NCI-H774 (cell line): ENCODE measurements at regions not wholly inside any gene's neighbourhood (a gene's known extent, or its start where the extent isn't known, plus 50 kb on each side); places are given as distances from the start of the nearest gene placed in this dataset.
A peak's percentile ranks its signal among the peaks of the same experiment; 100 is the strongest.

ENCODE experiments used
- DNase-seq: peaks from one replicate; lab custom pipeline; 2025; lab: John Stamatoyannopoulos, UW

DNA sequence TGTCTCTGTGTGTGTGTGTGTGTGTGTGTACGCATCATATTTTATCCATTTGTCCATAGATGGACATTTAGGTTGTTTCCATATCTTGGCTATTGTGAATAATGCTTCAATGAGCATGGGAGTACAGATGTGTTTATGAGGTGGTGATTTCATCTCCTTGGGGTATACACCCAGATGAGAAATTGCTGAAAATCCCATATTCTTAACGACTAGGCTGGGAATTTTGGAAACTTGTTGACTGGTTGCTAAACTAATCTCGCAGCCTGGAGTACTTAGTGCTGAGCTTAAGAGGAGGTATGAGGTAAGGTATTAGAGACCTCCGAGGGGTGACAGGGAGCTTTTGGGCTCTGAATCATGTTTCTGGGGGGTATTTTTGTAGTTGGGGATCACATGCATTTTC lies 66.0 kb upstream of the SPRED2 start:
- DNase-seq, result no peak

DNA sequence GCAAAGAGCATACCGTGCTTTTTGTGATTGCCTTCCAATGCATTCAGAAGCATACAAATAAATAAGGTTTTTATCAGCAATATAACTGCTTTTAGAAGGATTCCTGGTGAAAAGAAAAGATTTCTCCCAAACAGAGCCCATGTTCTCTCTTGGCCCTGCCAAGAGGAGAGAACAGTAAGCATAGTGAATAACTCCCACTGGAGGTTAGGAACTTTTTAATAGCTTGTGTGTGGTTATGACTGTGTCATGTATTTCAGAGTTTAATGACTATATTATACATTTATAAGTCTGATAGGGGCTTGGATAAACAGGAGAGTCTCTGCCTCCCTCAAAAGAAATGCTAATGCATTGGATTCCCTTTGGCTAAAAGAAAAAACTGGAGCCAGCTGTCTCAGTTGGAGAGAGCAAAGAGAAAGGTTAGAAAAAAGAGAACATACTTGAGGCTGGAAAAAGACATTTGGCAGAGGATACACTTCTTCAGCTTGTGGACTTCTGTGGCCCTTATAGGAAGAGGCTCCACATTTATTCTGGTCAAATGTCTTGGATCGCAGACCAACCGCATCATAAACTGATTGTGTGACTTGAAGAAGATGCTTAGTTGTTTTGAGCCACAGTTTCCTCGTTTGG lies 63.0 kb upstream of the SPRED2 start:
- no peak for DNase-seq

DNA sequence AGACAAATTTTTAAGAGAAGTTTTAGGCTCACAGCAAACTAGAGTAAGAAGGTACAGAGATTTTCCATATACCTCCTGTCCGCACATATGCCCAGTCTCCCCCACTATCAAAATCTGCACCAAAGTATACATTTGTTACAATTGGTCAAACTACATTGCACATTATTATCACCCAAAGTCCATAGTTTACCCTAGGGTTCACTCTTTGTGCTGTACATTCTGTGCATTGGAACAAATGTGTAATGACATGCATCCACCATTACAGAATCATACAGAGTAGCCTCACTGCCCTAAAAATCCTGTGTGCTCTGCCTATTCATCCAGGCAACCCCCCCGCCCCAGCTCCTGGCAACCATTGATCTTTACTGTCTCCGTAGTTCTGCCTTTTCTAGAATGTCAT lies 61.7 kb upstream of the SPRED2 start:
- no peak for DNase-seq

DNA sequence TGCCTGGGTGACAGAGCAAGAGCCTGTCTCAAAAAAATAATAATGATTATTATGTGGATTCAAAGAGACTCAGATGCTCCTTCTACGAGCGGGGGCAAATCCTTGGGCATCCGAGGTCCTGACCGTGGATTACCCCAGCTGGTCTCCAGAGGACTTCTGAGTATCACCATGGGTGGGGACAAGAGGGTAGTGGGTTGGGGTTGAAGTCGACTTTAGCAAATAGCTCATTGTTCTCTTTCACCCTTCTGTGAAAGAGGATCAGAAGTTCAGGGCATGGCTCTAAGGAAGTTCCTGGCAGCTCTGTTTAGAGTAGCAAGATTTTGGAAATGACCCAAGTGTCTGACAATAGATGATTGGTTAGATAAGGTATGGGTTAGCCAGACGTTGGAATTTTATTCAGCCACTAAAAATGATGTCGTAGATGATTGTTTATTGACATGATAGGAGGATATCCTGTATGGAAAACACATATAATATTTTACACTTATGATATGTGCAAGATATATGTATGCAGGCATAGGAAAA lies 59.0 kb upstream of the SPRED2 start:
- DNase-seq, result no peak

DNA sequence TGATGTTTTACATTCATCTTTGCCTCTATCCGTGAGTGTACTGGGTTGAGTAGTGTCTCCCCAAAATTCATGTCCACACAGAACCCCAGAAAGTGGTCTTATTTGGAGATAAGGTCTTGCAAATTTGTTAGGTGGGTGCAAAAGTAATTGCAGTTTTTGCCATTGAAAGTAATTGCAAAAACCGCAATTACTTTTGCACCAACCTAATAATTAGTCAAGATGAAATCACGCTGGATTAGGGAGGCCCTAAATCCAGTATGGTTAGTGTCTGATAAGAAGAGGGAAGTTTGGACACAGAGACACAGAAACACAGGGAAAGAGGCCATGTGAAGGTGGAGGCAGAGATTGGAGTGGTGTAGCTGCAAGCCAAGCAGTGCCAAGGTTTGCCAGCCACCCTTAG lies 57.8 kb upstream of the SPRED2 start:
- no peak for DNase-seq

DNA sequence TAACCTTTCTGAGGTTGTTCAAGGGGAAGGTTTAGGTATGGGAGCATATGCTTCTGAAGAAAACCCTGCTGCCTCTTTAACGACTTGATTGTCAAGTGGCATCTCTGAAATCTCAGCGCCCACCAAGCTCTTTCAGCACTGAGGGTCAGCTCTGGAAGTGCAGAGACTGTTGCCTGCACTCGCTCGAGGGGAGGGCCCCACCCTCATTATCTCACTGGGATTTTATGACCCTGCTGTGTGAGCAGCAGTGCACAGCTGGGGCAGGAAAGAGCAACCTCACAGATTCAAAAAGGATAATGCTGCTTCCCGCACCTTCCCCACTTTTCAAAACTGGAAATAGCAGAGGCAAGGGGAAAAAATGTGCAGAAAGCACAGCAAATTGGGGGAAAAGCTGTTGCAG lies 56.9 kb upstream of the SPRED2 start:
- no peak for DNase-seq

DNA sequence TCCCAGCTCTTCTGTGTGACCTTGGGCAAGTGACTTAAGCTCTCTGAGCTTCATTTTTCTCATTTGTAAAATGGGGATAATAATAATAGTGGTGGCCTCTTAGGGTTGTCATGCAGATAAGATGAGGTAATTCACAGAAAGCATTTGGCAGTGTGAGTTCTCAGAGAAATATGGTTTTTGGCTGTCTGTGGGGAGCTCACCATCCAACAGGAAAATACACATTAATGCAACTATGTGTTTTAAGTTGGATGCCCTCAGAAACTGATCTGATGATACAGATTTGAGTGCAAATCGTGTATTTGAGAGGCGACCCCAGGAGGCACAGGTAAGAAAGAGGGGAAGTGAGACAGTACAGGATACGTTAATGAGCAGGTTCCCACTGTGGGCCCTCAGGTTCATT lies 56.1 kb upstream of the SPRED2 start:
- DNase-seq, result no peak

DNA sequence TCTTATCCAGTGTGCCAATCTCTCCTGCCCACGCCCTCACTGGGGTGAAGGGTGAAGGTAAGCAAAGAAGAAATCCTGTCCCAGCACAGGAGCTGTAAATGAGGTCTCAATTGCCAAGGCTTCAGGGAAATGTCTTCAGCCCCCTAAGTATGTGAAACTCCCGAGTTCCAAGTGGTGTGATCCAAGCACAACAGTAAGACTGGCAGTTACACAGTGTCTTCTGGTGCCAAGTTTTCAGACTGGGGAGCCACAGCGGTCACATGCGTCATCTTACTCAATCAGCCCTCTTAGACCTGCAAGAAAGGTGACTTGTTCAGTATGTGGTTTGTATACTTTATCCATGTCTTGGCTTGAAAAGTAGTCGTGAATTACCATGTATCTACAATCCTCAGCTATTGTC lies 55.0 kb upstream of the SPRED2 start:
- no peak for DNase-seq

DNA sequence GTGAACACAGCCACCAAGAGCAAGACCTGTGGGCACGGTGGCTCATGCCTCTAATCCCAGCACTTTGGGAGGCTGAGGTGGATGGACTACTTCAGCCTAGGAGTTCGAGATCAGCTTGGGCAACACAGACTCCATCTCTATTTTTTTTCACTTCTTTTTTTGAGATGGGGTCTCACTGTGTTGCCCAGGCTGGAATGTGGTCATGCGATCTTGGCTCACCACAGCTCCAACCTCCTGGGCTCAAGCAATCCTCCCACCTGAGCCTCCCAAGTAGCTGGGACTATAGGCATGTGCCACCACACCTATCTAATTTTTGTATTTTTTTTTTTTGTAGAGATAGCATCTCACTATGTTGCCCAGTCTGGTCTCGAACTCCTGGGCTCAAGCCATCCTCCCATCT lies 54.4 kb upstream of the SPRED2 start:
- no peak for DNase-seq

DNA sequence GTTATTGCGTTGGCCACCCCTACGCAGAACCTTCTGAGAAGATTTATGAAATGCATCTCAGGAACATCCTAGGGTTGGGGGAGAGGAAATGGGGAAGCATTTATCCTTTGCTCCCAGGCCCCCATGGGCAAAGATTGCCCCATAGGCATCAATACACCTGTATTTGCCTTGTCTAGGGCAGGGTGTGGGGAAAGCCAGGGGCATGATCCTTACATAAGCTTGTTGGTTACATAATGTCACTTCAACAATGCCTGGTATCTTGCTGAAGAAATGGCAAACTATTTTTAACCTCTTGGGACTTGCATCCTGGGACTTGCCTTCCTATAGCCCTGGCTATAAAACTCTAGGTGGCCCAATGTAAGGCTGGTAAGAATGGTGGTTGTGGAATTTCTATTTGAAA lies 53.9 kb upstream of the SPRED2 start:
- no peak for DNase-seq

DNA sequence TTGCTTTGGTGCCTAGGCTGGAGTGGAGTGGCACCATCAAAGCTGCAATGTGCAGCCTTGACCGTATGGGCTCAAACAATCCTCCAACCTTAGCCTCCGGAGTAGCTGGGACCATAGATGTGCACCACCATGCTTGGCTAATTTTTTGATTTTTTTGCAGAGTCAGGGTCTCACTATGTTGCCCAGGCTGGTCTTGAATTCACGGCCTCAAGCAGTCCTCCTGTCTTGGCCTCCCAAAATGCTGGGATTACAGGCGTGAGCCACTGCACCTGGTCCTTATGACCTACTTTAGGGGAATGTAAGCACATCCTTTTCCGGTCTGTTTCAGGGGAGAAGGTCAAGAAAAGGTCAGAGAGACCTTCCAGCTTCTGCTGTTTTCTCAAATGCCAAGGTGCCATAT lies 53.4 kb upstream of the SPRED2 start:
- no peak for DNase-seq

DNA sequence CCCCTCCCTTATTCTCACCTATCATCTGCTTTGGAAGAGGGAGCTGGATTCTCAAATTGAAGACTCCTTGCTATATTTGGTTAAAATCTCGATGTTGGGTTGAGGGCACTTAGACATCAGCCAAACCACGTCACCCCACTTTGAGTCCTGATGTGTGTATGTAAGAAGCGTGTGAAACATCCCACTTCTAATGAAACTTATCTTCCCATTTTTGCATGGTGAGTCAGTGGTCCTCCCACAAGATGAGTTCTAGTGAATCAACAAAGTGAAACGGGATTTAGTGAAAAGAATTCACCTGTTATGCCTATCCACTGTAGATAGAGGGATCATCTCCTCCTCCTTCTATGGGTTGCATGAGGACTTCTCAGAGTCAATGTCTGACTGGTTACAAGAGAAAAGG lies 51.4 kb upstream of the SPRED2 start:
- DNase-seq, result no peak

DNA sequence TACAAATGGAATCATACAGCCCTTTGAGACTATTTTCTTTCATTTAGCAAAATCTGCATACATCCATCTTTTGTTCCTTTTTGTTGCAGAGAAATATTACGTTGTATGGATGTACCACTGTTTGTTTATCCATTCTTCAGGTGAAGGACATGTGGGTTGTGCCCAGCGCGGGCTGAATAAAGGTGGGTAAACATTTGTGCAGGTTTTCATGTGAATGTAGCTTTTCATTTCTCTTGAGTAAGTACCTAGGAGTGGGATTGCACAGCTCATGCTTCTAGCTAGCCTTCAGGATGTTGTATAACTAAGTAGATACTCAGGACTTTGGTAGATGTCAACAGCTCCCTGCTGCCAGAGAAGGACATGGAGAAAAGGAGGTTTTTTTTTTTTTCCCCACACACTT lies 50.6 kb upstream of the SPRED2 start:
- DNase-seq, result peak; percentile 59
